Aorta (tissue), 5 donors: ENCODE measurements at regions not wholly inside any gene's neighbourhood (a gene's known extent, or its start where the extent isn't known, plus 50 kb on each side); places are given as distances from the start of the nearest gene placed in this dataset.
A peak's percentile ranks its signal among the peaks of the same experiment; 100 is the strongest.

ENCODE experiments used
- ATAC-seq: fragments of 200-7000 bp; cut with Tn5 transposase; one replicate; pipeline ENCODE4 v1.9.1; 2022; ENCODE audit warnings: moderate library complexity; ENCODE audit not compliant: low FRiP score
- DNase-seq, 2 donors: peaks; one replicate each; pipeline ENCODE4 v3.0.0-alpha.2; 2020
- H3K27ac ChIP-seq, 2 donors: one replicate each; pipeline ENCODE4 v1.5.1; 2013; ENCODE audit warnings: low read length in 2 of 2, mild to moderate bottlenecking in 2 of 2, moderate library complexity in 2 of 2, control low read depth in 1 of 2, inconsistent platforms in 1 of 2, low read depth in 1 of 2
- H3K27me3 ChIP-seq, 2 donors: one replicate each; pipeline ENCODE4 v1.6.1; 2013; ENCODE audit warnings: control low read depth in 1 of 2, low read length in 1 of 2, mild to moderate bottlenecking in 1 of 2, moderate library complexity in 1 of 2; ENCODE audit not compliant: insufficient read depth in 2 of 2, control insufficient read depth in 1 of 2
- H3K36me3 ChIP-seq, 2 donors: one replicate each; pipeline ENCODE4 v1.6.1; 2013; ENCODE audit warnings: control low read depth in 1 of 2, low read length in 1 of 2, mild to moderate bottlenecking in 1 of 2; ENCODE audit not compliant: insufficient read depth in 2 of 2, control insufficient read depth in 1 of 2
- H3K4me1 ChIP-seq, 2 donors: one replicate each; pipeline ENCODE4 v1.6.1; 2013; ENCODE audit warnings: low read length in 2 of 2, control low read depth in 1 of 2, mild to moderate bottlenecking in 1 of 2, moderate library complexity in 1 of 2; ENCODE audit not compliant: insufficient read depth in 2 of 2, control insufficient read depth in 1 of 2
- H3K4me3 ChIP-seq, 2 donors: one replicate each; pipeline ENCODE4 v1.5.1; 2013; ENCODE audit warnings: low read length in 2 of 2, control low read depth in 1 of 2, mild to moderate bottlenecking in 1 of 2
- H3K9me3 ChIP-seq: one replicate; pipeline ENCODE4 v1.6.1; 2013; ENCODE audit warnings: mild to moderate bottlenecking, low read length; ENCODE audit not compliant: control insufficient read depth
- WGBS, 2 donors: extraction: QIAGEN DNeasy Blood & Tissue Kit; methylation state at CpG; one replicate each; pipeline ENCODE4 v1.1.7; 2013; 5-methylcytosine and 5-hydroxymethylcytosine counted together
- intact Hi-C, 2 donors: fragments of 100-400 bp; cut with DNase I; formaldehyde crosslinking; loops; one replicate each; pipeline versions ENCODE4 v1.14.2 to v1.15.0; 2022
- donor health status: healthy with polysubstance abuse.
- donor health status: Bipolar disorder and iron deficiency.
- donor health status: DM: no; HTN: no; CAD: no.
- donor health status: DM: no; HTN: no; CAD: no.
- donor health status: DM: yes; HTN: yes; CAD: no.

GRCh38 chr15:62456011-62456920 is 291.2 kb upstream of the C2CD4B start:
- Histone ChIP-seq H3K4me1 (peaks cover 9 to 22% of the 10 kb centered on the region in 2 donors), H3K27me3 (no peaks in the 10 kb centered on the region), H3K36me3 (no peaks in the 10 kb centered on the region), H3K27ac (peak overlapping the region; percentile 72 to 98), H3K4me3 (no peak overlapping the region), H3K9me3 (no peaks in the 10 kb centered on the region)
- intact Hi-C loops = loop anchor here in 1 of 2 donors (5.0 kb wide), 1 partner anchor 54 kb away; no protein-coding TSS in a partner anchor
- ATAC-seq (peak; percentile 42), DNase-seq (no peak)
- WGBS, 2 donors = 11 to 18% methylated on average over 11 of the region's 11 CpGs

GRCh38 chr15:62457100-62457499 is 292.0 kb upstream of the C2CD4B start:
- DNase-seq (no peak), ATAC-seq (no peak)
- Histone ChIP-seq H3K27ac (peak overlapping the region; percentile 62 to 98), H3K27me3 (no peaks in the 10 kb centered on the region), H3K9me3 (no peaks in the 10 kb centered on the region), H3K36me3 (no peaks in the 10 kb centered on the region), H3K4me3 (no peak overlapping the region), H3K4me1 (peaks cover 5 to 22% of the 10 kb centered on the region in 2 donors)
- 23 to 49% methylated on average over 6 of the region's 6 CpGs for WGBS, 2 donors
- intact Hi-C loops = loop anchor here in 1 of 2 donors (5.0 kb wide), 1 partner anchor 55 kb away; no protein-coding TSS in a partner anchor

- no peak for ATAC-seq
- DNase-seq = no peak
- WGBS, 2 donors = 59 to 71% methylated on average over 6 of the region's 6 CpGs
- Histone ChIP-seq H3K9me3 (no peaks in the 10 kb centered on the region), H3K4me3 (no peak overlapping the region), H3K4me1 (peaks cover 3 to 4% of the 10 kb centered on the region in 2 donors), H3K27me3 (no peaks in the 10 kb centered on the region), H3K27ac (no peak overlapping the region), H3K36me3 (no peaks in the 10 kb centered on the region)
- intact Hi-C loops = loop anchor here in 1 of 2 donors (5.0 kb wide), 1 partner anchor 58 kb away; no protein-coding TSS in a partner anchor
Observed at GRCh38 chr15:62459875-62460274, 294.8 kb upstream of the C2CD4B start.

GRCh38 chr15:62462268-62462667 is 297.2 kb upstream of the C2CD4B start:
- H3K9me3 ChIP-seq = no peaks in the 10 kb centered on the region
- WGBS, 2 donors = 0 to 4% methylated on average over 1 of the region's 1 CpG
- peaks cover 4 to 12% of the 10 kb centered on the region in 2 donors for H3K4me1 ChIP-seq
- no peak for DNase-seq
- no peaks in the 10 kb centered on the region for H3K27me3 ChIP-seq
- H3K27ac ChIP-seq = peak overlapping the region in 1 of 2 donors; percentile 49
- intact Hi-C loops = no loop called here
- no peak overlapping the region for H3K4me3 ChIP-seq
- ATAC-seq = no peak
- no peaks in the 10 kb centered on the region for H3K36me3 ChIP-seq

- ATAC-seq (no peak), DNase-seq (no peak)
- H3K4me1 ChIP-seq = peaks cover 4 to 10% of the 10 kb centered on the region in 2 donors
- no peaks in the 10 kb centered on the region for H3K9me3 ChIP-seq
- 35 to 41% methylated on average over 7 of the region's 7 CpGs for WGBS, 2 donors
- no peak overlapping the region for H3K4me3 ChIP-seq
- H3K36me3 ChIP-seq = no peaks in the 10 kb centered on the region
- peak overlapping the region in 1 of 2 donors; percentile 49 for H3K27ac ChIP-seq
- H3K27me3 ChIP-seq = no peaks in the 10 kb centered on the region
- intact Hi-C loops = no loop called here
Observed at GRCh38 chr15:62462721-62463120, 297.6 kb upstream of the C2CD4B start.

- 13 to 20% methylated on average over 5 of the region's 5 CpGs for WGBS, 2 donors
- H3K4me1 ChIP-seq = peaks cover 4 to 18% of the 10 kb centered on the region in 2 donors
- DNase-seq (no peak), ATAC-seq (no peak)
- intact Hi-C loops = loop anchor here in 1 of 2 donors (5.0 kb wide), 1 partner anchor 62 kb away; no protein-coding TSS in a partner anchor
- H3K9me3 ChIP-seq = no peaks in the 10 kb centered on the region
- peak overlapping the region in 1 of 2 donors; percentile 22 for H3K4me3 ChIP-seq
- H3K27me3 ChIP-seq = no peaks in the 10 kb centered on the region
- no peaks in the 10 kb centered on the region for H3K36me3 ChIP-seq
- H3K27ac ChIP-seq = no peak overlapping the region
Observed at GRCh38 chr15:62464705-62465104, 299.6 kb upstream of the C2CD4B start.

- no peaks in the 10 kb centered on the region for H3K9me3 ChIP-seq
- no peak for ATAC-seq
- peak overlapping the region; percentile 6 to 48 for H3K27ac ChIP-seq
- no peaks in the 10 kb centered on the region for H3K36me3 ChIP-seq
- intact Hi-C loops = loop anchor here in 1 of 2 donors (5.0 kb wide), 1 partner anchor 63 kb away; no protein-coding TSS in a partner anchor
- WGBS, 2 donors = 18% methylated on average over 12 of the region's 12 CpGs
- H3K4me3 ChIP-seq = peak overlapping the region in 1 of 2 donors; percentile 22
- no peaks in the 10 kb centered on the region for H3K27me3 ChIP-seq
- DNase-seq = no peak
- peaks cover 4 to 18% of the 10 kb centered on the region in 2 donors for H3K4me1 ChIP-seq
Observed at GRCh38 chr15:62465173-62465572, 300.1 kb upstream of the C2CD4B start.

- intact Hi-C loops = loop anchor here in 1 of 2 donors (5.0 kb wide), 1 partner anchor 67 kb away; no protein-coding TSS in a partner anchor
- no peaks in the 10 kb centered on the region for H3K27me3 ChIP-seq
- ATAC-seq (peak; percentile 72), DNase-seq (no peak)
- peak overlapping the region; percentile 88 to 100 for H3K27ac ChIP-seq
- no peak overlapping the region for H3K4me3 ChIP-seq
- H3K4me1 ChIP-seq = peaks cover 10 to 25% of the 10 kb centered on the region in 2 donors
- H3K36me3 ChIP-seq = no peaks in the 10 kb centered on the region
- no peaks in the 10 kb centered on the region for H3K9me3 ChIP-seq
Observed at GRCh38 chr15:62469478-62469873, 304.4 kb upstream of the C2CD4B start.
